Colonic mucosa (tissue), 4 donors: ENCODE measurements at regions not wholly inside any gene's neighbourhood (a gene's known extent, or its start where the extent isn't known, plus 50 kb on each side); places are given as distances from the start of the nearest gene placed in this dataset.

Experiments used
- DNase-seq: peaks from one replicate; pipeline ENCODE4 v3.0.0-alpha.2; 2020
- H3K27ac ChIP-seq: fragments of 200-600 bp; one replicate; pipeline ENCODE4 v1.8.0; 2021
- H3K27me3 ChIP-seq: fragments of 200-600 bp; one replicate; pipeline ENCODE4 v1.8.0; 2021
- H3K36me3 ChIP-seq: fragments of 200-600 bp; one replicate; pipeline ENCODE4 v1.8.0; 2021
- H3K4me1 ChIP-seq: fragments of 200-600 bp; one replicate; pipeline ENCODE4 v1.8.0; 2021; ENCODE audit warnings: mild to moderate bottlenecking
- H3K4me3 ChIP-seq: fragments of 200-600 bp; one replicate; pipeline ENCODE4 v1.8.0; 2021
- H3K9ac ChIP-seq, 2 donors: one replicate each; pipeline ENCODE4 v1.7.0; 2013; ENCODE audit warnings: control low read depth in 2 of 2, low read depth in 2 of 2, low read length in 2 of 2
- H3K9me3 ChIP-seq: fragments of 200-600 bp; one replicate; pipeline ENCODE4 v1.8.0; 2021
- intact Hi-C: fragments of 100-400 bp; cut with DNase I; formaldehyde crosslinking; loops from one replicate; pipeline ENCODE4 v1.14.1; 2022
- TF ChIP-seq, protein P1 (sequence below): fragments of 200-600 bp; IDR thresholded peaks from one replicate; pipeline ENCODE4 v1.8.0; 2022; ENCODE audit warnings: antibody characterized with exemption, mild to moderate bottlenecking
- donor health status: healthy.
- donor health status: DM: no; HTN: no; CAD: no.
- donor health status: DM: no; HTN: no; CAD: no.

DNA sequence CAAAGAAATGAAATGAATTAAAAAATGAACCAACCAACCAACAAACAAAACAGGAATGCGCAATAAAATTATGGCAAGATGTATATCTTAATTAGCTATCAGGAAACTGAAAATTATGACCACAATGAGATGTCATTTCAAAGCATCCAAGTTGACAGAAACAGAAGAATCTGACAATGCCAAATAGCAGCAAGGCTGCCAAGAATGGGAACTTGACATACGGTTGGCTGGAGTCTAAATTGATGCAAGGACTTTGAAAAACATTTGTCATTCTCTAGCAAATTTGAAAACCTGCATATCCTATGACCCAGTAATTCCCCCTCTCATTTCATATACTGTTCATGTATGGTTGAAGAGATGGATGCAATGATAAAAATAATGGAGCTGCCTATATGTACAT lies 1262.6 kb downstream of the TBC1D22A start:
- H3K4me3 ChIP-seq = no peak overlapping the region
- H3K4me1 ChIP-seq = no peaks in the 10 kb centered on the region
- DNase-seq = no peak
- H3K27ac ChIP-seq = no peak overlapping the region
- TF ChIP-seq, protein P1, sequence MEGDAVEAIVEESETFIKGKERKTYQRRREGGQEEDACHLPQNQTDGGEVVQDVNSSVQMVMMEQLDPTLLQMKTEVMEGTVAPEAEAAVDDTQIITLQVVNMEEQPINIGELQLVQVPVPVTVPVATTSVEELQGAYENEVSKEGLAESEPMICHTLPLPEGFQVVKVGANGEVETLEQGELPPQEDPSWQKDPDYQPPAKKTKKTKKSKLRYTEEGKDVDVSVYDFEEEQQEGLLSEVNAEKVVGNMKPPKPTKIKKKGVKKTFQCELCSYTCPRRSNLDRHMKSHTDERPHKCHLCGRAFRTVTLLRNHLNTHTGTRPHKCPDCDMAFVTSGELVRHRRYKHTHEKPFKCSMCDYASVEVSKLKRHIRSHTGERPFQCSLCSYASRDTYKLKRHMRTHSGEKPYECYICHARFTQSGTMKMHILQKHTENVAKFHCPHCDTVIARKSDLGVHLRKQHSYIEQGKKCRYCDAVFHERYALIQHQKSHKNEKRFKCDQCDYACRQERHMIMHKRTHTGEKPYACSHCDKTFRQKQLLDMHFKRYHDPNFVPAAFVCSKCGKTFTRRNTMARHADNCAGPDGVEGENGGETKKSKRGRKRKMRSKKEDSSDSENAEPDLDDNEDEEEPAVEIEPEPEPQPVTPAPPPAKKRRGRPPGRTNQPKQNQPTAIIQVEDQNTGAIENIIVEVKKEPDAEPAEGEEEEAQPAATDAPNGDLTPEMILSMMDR = no peak
- H3K9ac ChIP-seq = no peak overlapping the region
- H3K36me3 ChIP-seq = no peaks in the 10 kb centered on the region
- intact Hi-C loops = no loop called here
- H3K27me3 ChIP-seq = no peaks in the 10 kb centered on the region
- H3K9me3 ChIP-seq = no peaks in the 10 kb centered on the region

DNA sequence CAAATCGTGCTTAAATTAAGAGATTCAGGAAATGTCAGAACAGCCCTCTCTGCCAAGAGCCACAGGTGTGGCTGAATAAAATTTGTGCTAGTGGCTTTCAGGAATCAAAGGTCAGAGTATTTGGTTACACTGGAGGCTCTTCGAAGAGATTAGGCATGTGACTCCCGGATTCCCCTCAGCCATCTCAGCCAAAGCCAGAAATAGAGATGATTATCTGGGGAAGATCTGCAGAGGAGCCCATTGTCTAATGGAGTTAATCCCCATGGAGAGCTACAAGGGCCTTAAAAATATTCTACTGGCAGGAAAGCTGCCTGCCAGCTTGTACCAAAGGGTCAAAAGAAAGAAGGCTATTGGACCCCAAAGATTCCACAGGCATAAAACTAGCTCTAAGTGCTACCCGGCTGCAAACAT lies 1259.5 kb downstream of the TBC1D22A start:
- intact Hi-C loops = no loop called here
- no peaks in the 10 kb centered on the region for H3K4me1 ChIP-seq
- no peak for DNase-seq

GRCh38 chr22:48018346-48018745 lies 1255.9 kb downstream of the TBC1D22A start:
- Histone ChIP-seq H3K27ac (no peak overlapping the region), H3K27me3 (no peaks in the 10 kb centered on the region), H3K9ac (no peak overlapping the region), H3K4me3 (no peak overlapping the region), H3K36me3 (no peaks in the 10 kb centered on the region), H3K9me3 (no peaks in the 10 kb centered on the region), H3K4me1 (no peaks in the 10 kb centered on the region)
- no peak for DNase-seq
- TF ChIP-seq, protein P1 = no peak
- intact Hi-C loops = no loop called here

More for the DNA sequence above, 1259.5 kb downstream of the TBC1D22A start:
- TF ChIP-seq, protein P1 = no peak
- H3K27me3 ChIP-seq = no peaks in the 10 kb centered on the region
- no peak overlapping the region for H3K9ac ChIP-seq
- no peaks in the 10 kb centered on the region for H3K36me3 ChIP-seq
- H3K27ac ChIP-seq = no peak overlapping the region
- no peak overlapping the region for H3K4me3 ChIP-seq
- no peaks in the 10 kb centered on the region for H3K9me3 ChIP-seq

DNA sequence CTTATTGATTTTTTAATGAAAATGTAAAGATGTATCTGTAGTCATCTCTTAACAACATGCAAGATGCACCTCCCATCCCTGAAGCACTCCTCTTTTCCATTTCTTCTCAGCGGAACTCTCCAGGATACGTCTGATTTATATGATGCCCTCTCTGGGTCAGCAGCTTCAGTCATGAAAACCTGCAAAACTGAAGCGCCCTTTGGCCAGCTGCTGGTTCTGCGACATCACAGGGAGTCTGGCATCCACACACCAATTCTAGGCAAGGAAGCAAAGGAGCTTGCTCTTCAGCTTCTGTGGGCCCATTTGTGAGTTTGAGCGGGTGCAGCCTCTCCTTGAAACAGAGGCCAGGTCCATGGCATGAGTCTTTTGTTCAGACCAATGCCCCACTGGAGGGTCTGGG lies 1253.3 kb downstream of the TBC1D22A start:
- no peak overlapping the region for H3K27ac ChIP-seq
- no peak overlapping the region for H3K4me3 ChIP-seq
- TF ChIP-seq, protein P1 = no peak
- no peak overlapping the region for H3K9ac ChIP-seq
- H3K4me1 ChIP-seq = no peaks in the 10 kb centered on the region
- DNase-seq = no peak
- intact Hi-C loops = no loop called here
- H3K27me3 ChIP-seq = no peaks in the 10 kb centered on the region
- no peaks in the 10 kb centered on the region for H3K9me3 ChIP-seq
- H3K36me3 ChIP-seq = no peaks in the 10 kb centered on the region

DNA sequence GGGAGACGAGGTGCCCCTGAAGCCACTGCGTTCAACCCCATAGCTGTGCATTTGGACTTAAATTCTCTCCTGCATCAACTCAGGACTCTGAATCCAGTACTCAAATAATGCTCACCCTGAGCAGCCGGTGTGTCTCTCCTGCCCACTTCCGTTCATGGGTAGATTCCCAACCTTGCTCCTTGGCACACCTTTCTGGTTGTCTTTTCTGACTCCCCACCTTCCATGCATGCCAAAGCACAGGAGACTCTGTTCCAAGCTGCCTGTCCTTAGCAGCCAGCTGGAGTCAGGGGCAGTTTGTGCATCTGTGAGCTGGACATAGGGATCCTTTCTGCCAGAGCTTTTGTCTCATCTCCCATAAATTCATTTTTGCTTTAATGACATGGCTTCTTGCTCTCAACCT lies 1242.5 kb downstream of the TBC1D22A start:
- intact Hi-C loops = no loop called here
- H3K27ac ChIP-seq = no peak overlapping the region
- TF ChIP-seq, protein P1 = no peak
- no peak overlapping the region for H3K9ac ChIP-seq
- H3K27me3 ChIP-seq = no peaks in the 10 kb centered on the region
- no peaks in the 10 kb centered on the region for H3K36me3 ChIP-seq
- H3K4me3 ChIP-seq = no peak overlapping the region
- no peaks in the 10 kb centered on the region for H3K4me1 ChIP-seq
- no peak for DNase-seq
- H3K9me3 ChIP-seq = no peaks in the 10 kb centered on the region

- no peaks in the 10 kb centered on the region for H3K4me1 ChIP-seq
- H3K27me3 ChIP-seq = no peaks in the 10 kb centered on the region
- no peak overlapping the region for H3K4me3 ChIP-seq
- H3K27ac ChIP-seq = no peak overlapping the region
- TF ChIP-seq, protein P1 = no peak
- no peaks in the 10 kb centered on the region for H3K9me3 ChIP-seq
- H3K9ac ChIP-seq = no peak overlapping the region
- no peaks in the 10 kb centered on the region for H3K36me3 ChIP-seq
- DNase-seq = no peak
- intact Hi-C loops = no loop called here
These were observed 1241.6 kb downstream of the TBC1D22A start for GRCh38 chr22:48004038-48004437.
